Liver (tissue), 7 donors: ENCODE measurements at regions not wholly inside any gene's neighbourhood (a gene's known extent, or its start where the extent isn't known, plus 50 kb on each side); places are given as distances from the start of the nearest gene placed in this dataset.
A peak's percentile ranks its signal among the peaks of the same experiment; 100 is the strongest.

Source experiments
- DNase-seq: peaks from one replicate; pipeline ENCODE4 v3.0.0-alpha.2; 2017; ENCODE audit warnings: low spot score
- H3K27ac ChIP-seq, 2 donors: one replicate each; pipeline ENCODE4 v1.7.0; 2013; ENCODE audit warnings: inconsistent platforms in 2 of 2, low read length in 2 of 2, control low read depth in 1 of 2, low read depth in 1 of 2, mild to moderate bottlenecking in 1 of 2
- H3K27me3 ChIP-seq, 4 donors: one replicate each; pipeline versions ENCODE4 v1.6.1 to v1.7.0; 2013; ENCODE audit warnings: low read length in 3 of 4, inconsistent platforms in 1 of 4, mild to moderate bottlenecking in 1 of 4, moderate library complexity in 1 of 4; ENCODE audit not compliant: control insufficient read depth in 4 of 4, insufficient read depth in 4 of 4
- H3K36me3 ChIP-seq, 4 donors: one replicate each; pipeline versions ENCODE4 v1.6.1 to v1.7.0; 2013; ENCODE audit warnings: low read length in 3 of 4, mild to moderate bottlenecking in 3 of 4, low read depth in 1 of 4, moderate library complexity in 1 of 4; ENCODE audit not compliant: control insufficient read depth in 4 of 4, insufficient read depth in 3 of 4
- H3K4me1 ChIP-seq, 4 donors: one replicate each; pipeline versions ENCODE4 v1.6.1 to v1.7.0; 2013; ENCODE audit warnings: low read length in 3 of 4, mild to moderate bottlenecking in 3 of 4, moderate library complexity in 1 of 4; ENCODE audit not compliant: control insufficient read depth in 4 of 4, insufficient read depth in 4 of 4
- H3K4me3 ChIP-seq, 3 donors: one replicate each; pipeline versions ENCODE4 v1.6.1 to v1.7.0; 2013; ENCODE audit warnings: low read length in 3 of 3, control low read depth in 1 of 3, low read depth in 1 of 3, mild to moderate bottlenecking in 1 of 3
- H3K9ac ChIP-seq, 2 donors: one replicate each; pipeline ENCODE4 v1.7.0; 2013; ENCODE audit warnings: low read length in 2 of 2, mild to moderate bottlenecking in 2 of 2, moderate library complexity in 2 of 2, control low read depth in 1 of 2, low read depth in 1 of 2
- H3K9me3 ChIP-seq, 4 donors: one replicate each; pipeline versions ENCODE4 v1.6.1 to v1.7.0; 2013; ENCODE audit warnings: low read length in 3 of 4; ENCODE audit not compliant: control insufficient read depth in 4 of 4
- ATF3 ChIP-seq: IDR thresholded peaks from 2 replicates; pipeline ENCODE4 v1.6.1; 2016; ENCODE audit warnings: antibody characterized with exemption
- EGR1 ChIP-seq, 2 donors: IDR thresholded peaks; 2 replicates each; pipeline ENCODE4 v1.6.1; 2016 to 2018; ENCODE audit warnings: antibody characterized with exemption in 2 of 2, low read depth in 2 of 2
- FOXA1 ChIP-seq: IDR thresholded peaks from 2 replicates; pipeline ENCODE4 v1.6.1; 2016; ENCODE audit warnings: antibody characterized with exemption
- FOXA2 ChIP-seq: IDR thresholded peaks from 2 replicates; pipeline ENCODE4 v1.6.1; 2016; ENCODE audit warnings: antibody characterized with exemption
- GABPA ChIP-seq, 2 donors: IDR thresholded peaks in 1 of 2; conservative IDR thresholded peaks in 1 of 2; 2 replicates each; pipeline ENCODE4 v1.6.1; 2016; ENCODE audit warnings: antibody characterized with exemption in 2 of 2, mild to moderate bottlenecking in 1 of 2, moderate library complexity in 1 of 2
- HNF4A ChIP-seq, 2 donors: conservative IDR thresholded peaks; 2 replicates each; pipeline ENCODE4 v1.6.1; 2016; ENCODE audit warnings: antibody characterized with exemption in 2 of 2, mild to moderate bottlenecking in 2 of 2
- HNF4G ChIP-seq: IDR thresholded peaks from 2 replicates; pipeline ENCODE4 v1.6.1; 2016; ENCODE audit warnings: antibody characterized with exemption
- JUND ChIP-seq, 2 donors: IDR thresholded peaks; 2 replicates each; pipeline ENCODE4 v1.6.1; 2016; ENCODE audit warnings: antibody characterized with exemption in 2 of 2
- NR2F2 ChIP-seq: IDR thresholded peaks from 2 replicates; pipeline ENCODE4 v1.6.1; 2016; ENCODE audit warnings: antibody characterized with exemption
- RAD21 ChIP-seq, 2 donors: IDR thresholded peaks; 2 replicates each; pipeline ENCODE4 v1.6.1; 2016; ENCODE audit warnings: antibody characterized with exemption in 2 of 2, mild to moderate bottlenecking in 2 of 2
- REST ChIP-seq: IDR thresholded peaks from 2 replicates; pipeline ENCODE4 v1.6.1; 2016; ENCODE audit warnings: antibody characterized with exemption, mild to moderate bottlenecking
- RXRA ChIP-seq, 2 donors: IDR thresholded peaks; 2 replicates each; pipeline ENCODE4 v1.6.1; 2017 to 2018; ENCODE audit warnings: antibody characterized with exemption in 2 of 2, mild to moderate bottlenecking in 1 of 2
- TAF1 ChIP-seq: conservative IDR thresholded peaks from 2 replicates; pipeline ENCODE4 v1.6.1; 2016; ENCODE audit warnings: antibody characterized with exemption, mild to moderate bottlenecking
- YY1 ChIP-seq: IDR thresholded peaks from 2 replicates; pipeline ENCODE4 v1.6.1; 2016; ENCODE audit warnings: antibody characterized with exemption, mild to moderate bottlenecking
- ZBTB33 ChIP-seq: IDR thresholded peaks from 2 replicates; pipeline ENCODE4 v1.6.1; 2016; ENCODE audit warnings: antibody characterized with exemption
- WGBS: extraction: QIAGEN DNeasy Blood & Tissue Kit; methylation state at CpG from one replicate; pipeline ENCODE4 v1.1.7; 2013; 5-methylcytosine and 5-hydroxymethylcytosine counted together
- TF ChIP-seq, protein P1 (sequence below): IDR thresholded peaks from 2 replicates; pipeline ENCODE4 v1.6.1; 2016; ENCODE audit warnings: antibody characterized with exemption
- donor health status: healthy.
- donor health status: healthy.
- donor health status: healthy.
- donor health status: healthy.

DNA sequence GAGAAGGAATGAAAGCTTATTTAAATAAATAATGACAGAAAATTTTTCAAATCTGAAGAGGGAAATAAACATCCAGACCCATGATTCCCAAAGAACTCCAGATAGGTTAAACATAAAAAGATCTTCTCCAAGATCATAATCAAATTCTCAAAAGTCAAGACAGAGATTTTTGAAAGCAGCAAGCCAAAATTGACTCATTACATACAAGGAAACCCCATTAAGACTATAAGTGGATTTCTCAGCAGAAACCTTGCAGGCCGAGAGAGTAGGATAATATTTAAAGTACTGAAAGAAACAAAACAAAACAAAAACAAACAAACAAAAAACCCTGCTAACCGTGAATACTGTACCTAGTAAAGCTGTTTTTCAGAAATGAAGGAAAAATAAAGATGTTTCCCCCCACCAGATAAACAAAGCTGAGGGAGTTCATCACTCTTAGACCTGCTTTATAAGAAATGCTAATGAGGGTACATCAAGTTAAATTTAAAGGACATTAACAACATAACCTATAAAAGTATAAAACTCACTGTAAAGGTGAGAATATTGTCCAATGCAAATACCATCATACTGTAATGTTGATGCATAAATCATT, 412.2 kb downstream of the INSC start:
- Histone ChIP-seq H3K27me3 (no peaks in the 10 kb centered on the region), H3K4me1 (peaks cover 3 to 25% (median 20%) of the 10 kb centered on the region in 4 donors), H3K36me3 (no peaks in the 10 kb centered on the region), H3K9ac (no peak overlapping the region), H3K9me3 (peaks cover 0 to 4% (median 0%) of the 10 kb centered on the region in 4 donors), H3K27ac (no peak overlapping the region), H3K4me3 (no peak overlapping the region)
- DNase-seq: no peak
- no peak for TF ChIP-seq ATF3
- no peak for TF ChIP-seq GABPA (IDR thresholded peaks at IDR 0.05 in 1 of 2, conservative IDR thresholded peaks at IDR 0.05 in 1 of 2)
- no peak for TF ChIP-seq RXRA (IDR thresholded peaks at IDR 0.05)
- TF ChIP-seq, protein P1, sequence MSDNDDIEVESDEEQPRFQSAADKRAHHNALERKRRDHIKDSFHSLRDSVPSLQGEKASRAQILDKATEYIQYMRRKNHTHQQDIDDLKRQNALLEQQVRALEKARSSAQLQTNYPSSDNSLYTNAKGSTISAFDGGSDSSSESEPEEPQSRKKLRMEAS: no peak
- TF ChIP-seq NR2F2: no peak
- no peak for TF ChIP-seq REST
- no peak for TF ChIP-seq HNF4G
- TF ChIP-seq YY1: no peak
- 68% methylated on average over 2 of the region's 2 CpGs for WGBS

GRCh38 chr11:15532432-15532831, 417.7 kb downstream of the INSC start:
- TF ChIP-seq FOXA1 (no peak), RAD21 (IDR thresholded peaks at IDR 0.05) (peak in 1 of 2 donors; percentile 12), FOXA2 (no peak)
- TF ChIP-seq, protein P1: peak; percentile 16
- no peak overlapping the region for H3K9ac ChIP-seq
- H3K27me3 ChIP-seq: no peaks in the 10 kb centered on the region
- no peak for DNase-seq
- H3K9me3 ChIP-seq: peaks cover 0 to 7% (median 0%) of the 10 kb centered on the region in 4 donors
- no peak overlapping the region for H3K4me3 ChIP-seq
- no peaks in the 10 kb centered on the region for H3K4me1 ChIP-seq
- no peaks in the 10 kb centered on the region for H3K36me3 ChIP-seq
- WGBS: 51% methylated on average over 4 of the region's 4 CpGs
- H3K27ac ChIP-seq: no peak overlapping the region

DNA sequence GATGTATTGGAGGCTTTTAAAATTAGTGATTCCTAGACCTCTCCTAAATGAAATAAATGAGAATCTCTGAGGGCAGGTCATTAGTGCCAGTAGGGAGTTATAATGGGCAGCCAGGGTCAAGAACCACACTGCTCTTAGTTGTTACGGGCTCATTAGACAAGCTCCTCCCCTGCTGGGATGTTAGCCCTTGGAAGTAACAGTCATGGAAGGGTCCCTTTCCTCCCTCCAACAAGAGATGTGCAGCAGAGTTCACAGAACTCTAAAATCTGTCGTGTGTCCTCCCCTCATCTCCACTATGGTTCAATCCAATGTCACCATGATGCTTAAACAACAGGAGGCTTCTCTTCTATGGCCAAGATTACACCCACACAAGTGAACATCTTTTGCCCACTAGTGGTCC, 419.5 kb downstream of the INSC start:
- no peaks in the 10 kb centered on the region for H3K27me3 ChIP-seq
- peaks cover 0 to 2% (median 0%) of the 10 kb centered on the region in 4 donors for H3K4me1 ChIP-seq
- 81% methylated on average over 2 of the region's 2 CpGs for WGBS
- no peak overlapping the region for H3K9ac ChIP-seq
- no peak overlapping the region for H3K4me3 ChIP-seq
- DNase-seq: no peak
- H3K9me3 ChIP-seq: peaks cover 0 to 4% (median 0%) of the 10 kb centered on the region in 4 donors
- H3K27ac ChIP-seq: no peak overlapping the region
- H3K36me3 ChIP-seq: no peaks in the 10 kb centered on the region
- TF ChIP-seq HNF4G (no peak), ZBTB33 (no peak), EGR1 (IDR thresholded peaks at IDR 0.05; ENCODE audit: low read depth in 2 of 2) (no peak), FOXA1 (no peak), TAF1 (no peak), JUND (IDR thresholded peaks at IDR 0.05) (no peak), NR2F2 (no peak), HNF4A (conservative IDR thresholded peaks at IDR 0.05) (no peak), RXRA (IDR thresholded peaks at IDR 0.05) (no peak), GABPA (IDR thresholded peaks at IDR 0.05 in 1 of 2, conservative IDR thresholded peaks at IDR 0.05 in 1 of 2) (no peak), ATF3 (no peak), RAD21 (IDR thresholded peaks at IDR 0.05) (no peak), REST (no peak), YY1 (no peak)
- TF ChIP-seq, protein P1: no peak
